ENCODE measurements at regions not wholly inside any gene's neighbourhood (a gene's known extent, or its start where the extent isn't known, plus 50 kb on each side); places are given as distances from the start of the nearest gene placed in this dataset.

DNA sequence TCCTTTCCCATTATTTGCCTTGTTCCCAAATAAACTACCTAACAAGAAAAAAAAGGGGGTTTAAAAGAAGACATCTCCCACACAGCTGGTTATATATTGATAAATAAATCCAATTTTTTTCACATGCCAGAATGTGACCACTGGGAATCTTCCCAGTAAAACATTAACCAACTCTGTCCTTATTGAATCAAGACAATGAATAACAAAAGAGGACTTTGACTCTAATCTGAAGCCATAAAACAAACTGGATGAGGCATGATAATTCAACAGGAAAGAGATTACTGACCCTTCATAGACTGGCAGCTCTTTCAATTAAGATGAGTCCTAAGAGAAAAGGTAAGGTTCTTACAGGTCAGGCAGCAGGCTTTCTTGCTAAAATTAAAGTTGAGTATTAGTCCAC is 165.8 kb upstream of the CDH6 start:
- TF ChIP-seq, protein P1, sequence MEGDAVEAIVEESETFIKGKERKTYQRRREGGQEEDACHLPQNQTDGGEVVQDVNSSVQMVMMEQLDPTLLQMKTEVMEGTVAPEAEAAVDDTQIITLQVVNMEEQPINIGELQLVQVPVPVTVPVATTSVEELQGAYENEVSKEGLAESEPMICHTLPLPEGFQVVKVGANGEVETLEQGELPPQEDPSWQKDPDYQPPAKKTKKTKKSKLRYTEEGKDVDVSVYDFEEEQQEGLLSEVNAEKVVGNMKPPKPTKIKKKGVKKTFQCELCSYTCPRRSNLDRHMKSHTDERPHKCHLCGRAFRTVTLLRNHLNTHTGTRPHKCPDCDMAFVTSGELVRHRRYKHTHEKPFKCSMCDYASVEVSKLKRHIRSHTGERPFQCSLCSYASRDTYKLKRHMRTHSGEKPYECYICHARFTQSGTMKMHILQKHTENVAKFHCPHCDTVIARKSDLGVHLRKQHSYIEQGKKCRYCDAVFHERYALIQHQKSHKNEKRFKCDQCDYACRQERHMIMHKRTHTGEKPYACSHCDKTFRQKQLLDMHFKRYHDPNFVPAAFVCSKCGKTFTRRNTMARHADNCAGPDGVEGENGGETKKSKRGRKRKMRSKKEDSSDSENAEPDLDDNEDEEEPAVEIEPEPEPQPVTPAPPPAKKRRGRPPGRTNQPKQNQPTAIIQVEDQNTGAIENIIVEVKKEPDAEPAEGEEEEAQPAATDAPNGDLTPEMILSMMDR (IDR thresholded peaks at IDR 0.05; ENCODE audit: extremely low read depth, insufficient read depth, missing control alignments): no peak
- in situ Hi-C loops (cut with MboI; ENCODE audit: low pct_unique_long_range_greater_than_20kb, low sequenced_read_pairs, unreplicated experiment): no loop called here
- no peak for DNase-seq (ENCODE audit: low spot score)

DNA sequence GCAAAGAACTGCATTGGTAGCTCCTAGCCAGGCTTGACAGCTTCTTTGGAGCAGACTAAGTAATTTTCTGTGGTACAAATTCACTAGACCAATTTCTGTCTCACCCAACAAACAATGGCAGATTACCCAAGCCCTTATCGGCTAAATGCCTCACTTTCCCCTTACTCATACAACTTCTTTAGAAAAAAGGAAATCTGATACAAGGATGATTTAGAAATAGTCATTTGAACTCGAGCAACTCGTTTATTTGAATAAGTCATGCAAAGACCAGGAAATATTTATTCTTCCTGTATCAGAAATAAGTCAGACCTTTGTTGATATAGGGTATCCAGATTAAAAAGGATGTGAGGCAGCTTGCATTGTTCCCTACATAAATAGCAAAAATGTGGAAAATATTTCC is 170.4 kb upstream of the CDH6 start:
- TF ChIP-seq, protein P1 (IDR thresholded peaks at IDR 0.05; ENCODE audit: extremely low read depth, insufficient read depth, missing control alignments): no peak
- in situ Hi-C loops (cut with MboI; ENCODE audit: low pct_unique_long_range_greater_than_20kb, low sequenced_read_pairs, unreplicated experiment): no loop called here
- no peak for DNase-seq (ENCODE audit: low spot score)

DNA sequence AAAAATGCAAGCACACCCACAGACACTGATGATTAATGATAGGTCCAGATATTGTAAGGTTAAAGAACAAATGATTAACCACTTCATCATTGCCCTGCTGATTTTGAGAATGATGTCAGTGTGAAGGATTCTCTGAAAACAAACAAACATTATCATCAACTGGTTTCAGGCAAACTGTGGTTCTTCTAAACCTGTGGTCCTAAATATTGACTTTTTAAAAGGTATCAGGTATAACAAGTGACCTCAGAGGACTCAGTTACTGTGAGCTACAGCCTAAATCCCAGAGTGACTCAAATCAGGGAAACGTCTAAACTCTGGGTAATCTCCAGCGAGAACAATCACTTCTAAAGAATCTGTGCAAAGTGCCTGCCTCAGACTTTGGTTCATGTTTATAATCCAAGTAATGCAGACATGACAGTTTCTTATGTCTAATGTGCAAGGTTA is 172.3 kb upstream of the CDH6 start:
- TF ChIP-seq, protein P1 (IDR thresholded peaks at IDR 0.05; ENCODE audit: extremely low read depth, insufficient read depth, missing control alignments): no peak
- in situ Hi-C loops (cut with MboI; ENCODE audit: low pct_unique_long_range_greater_than_20kb, low sequenced_read_pairs, unreplicated experiment): no loop called here
- no peak for DNase-seq (ENCODE audit: low spot score)

DNA sequence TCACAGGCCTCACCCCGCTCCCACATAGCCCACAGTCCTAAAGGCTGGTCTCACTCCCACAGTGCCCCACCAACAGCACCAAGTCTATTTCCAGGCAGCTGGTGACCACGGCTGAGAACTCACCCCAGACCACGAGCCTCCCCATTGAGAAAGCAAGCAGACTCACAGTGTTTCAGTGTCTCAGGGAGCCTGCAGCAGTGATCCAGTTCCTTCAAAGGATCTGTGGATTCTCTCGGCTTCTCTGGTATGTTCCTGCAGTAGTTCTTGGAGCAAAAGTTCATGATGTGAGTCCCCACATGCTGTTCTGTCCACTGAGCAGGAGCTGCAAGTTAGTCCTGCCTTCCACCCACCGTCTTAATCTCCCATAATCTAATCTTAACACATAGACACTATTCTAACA is 185.3 kb upstream of the CDH6 start:
- in situ Hi-C loops (cut with MboI; ENCODE audit: low pct_unique_long_range_greater_than_20kb, low sequenced_read_pairs, unreplicated experiment): no loop called here
- TF ChIP-seq, protein P1 (IDR thresholded peaks at IDR 0.05; ENCODE audit: extremely low read depth, insufficient read depth, missing control alignments): no peak

DNA sequence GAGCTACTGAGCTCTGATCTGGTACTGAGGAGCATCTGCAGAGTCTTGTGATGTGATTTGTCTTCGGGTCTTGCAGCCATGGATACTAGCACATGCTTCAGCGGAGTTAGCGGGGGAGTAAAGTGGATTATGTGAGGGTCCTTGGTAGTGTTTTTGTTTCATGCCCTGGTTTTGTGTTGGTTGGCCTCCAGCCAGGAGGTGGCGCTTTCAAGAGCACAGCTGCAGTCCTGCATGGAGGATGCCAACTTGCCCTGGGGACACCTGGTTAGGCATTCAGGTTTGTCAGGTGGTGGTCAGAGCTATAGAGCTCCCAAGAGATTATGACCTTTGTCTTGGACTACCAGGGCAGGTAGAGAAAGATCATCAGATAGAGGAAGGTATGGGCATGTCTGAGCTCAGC is 185.8 kb upstream of the CDH6 start:
- TF ChIP-seq, protein P1 (IDR thresholded peaks at IDR 0.05; ENCODE audit: extremely low read depth, insufficient read depth, missing control alignments): no peak
- in situ Hi-C loops (cut with MboI; ENCODE audit: low pct_unique_long_range_greater_than_20kb, low sequenced_read_pairs, unreplicated experiment): no loop called here
- DNase-seq (ENCODE audit: low spot score): no peak

More for the DNA sequence above, 185.3 kb upstream of the CDH6 start:
- no peak for DNase-seq (ENCODE audit: low spot score)

DNA sequence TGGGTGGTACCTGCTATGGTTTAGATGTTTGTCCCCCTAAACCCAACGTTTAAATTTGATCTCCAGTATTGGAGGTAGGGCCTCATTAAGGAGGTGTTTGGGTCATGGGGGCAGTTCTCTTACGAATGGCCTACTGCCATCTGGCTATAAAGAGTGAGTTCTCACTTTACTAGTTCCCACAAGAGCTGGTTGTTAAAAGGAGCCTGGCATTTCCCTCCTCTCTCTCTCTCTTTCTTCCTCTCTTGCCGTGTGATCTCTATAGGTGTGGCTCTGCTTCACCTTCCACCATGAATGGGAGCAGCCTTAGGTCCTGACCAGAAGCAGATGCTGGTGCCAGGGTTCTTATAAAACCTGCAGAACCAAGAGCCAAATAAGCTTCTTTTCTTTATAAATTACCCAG is 193.2 kb upstream of the CDH6 start:
- no peak for DNase-seq (ENCODE audit: low spot score)
- TF ChIP-seq, protein P1 (IDR thresholded peaks at IDR 0.05; ENCODE audit: extremely low read depth, insufficient read depth, missing control alignments): no peak
- in situ Hi-C loops (cut with MboI; ENCODE audit: low pct_unique_long_range_greater_than_20kb, low sequenced_read_pairs, unreplicated experiment): no loop called here

DNA sequence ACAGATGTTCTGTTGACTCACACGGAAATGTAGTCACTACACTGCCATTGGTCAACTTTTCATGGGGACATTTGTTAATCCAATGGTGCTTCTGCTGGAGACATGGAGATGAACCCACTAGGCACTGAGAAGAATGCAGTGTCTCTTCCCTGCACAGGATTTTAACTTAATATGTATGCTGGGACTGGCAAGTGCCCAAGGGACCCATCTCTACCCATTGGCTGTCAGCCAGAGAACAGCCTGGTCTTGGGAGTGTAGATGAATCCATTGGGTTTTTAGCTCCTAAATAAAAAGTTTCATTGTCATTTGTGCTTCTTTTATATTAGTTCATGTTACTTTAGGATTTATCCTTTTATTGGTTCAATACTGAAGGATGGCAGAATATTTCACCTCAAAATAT is 195.8 kb upstream of the CDH6 start:
- in situ Hi-C loops (cut with MboI; ENCODE audit: low pct_unique_long_range_greater_than_20kb, low sequenced_read_pairs, unreplicated experiment): no loop called here
- TF ChIP-seq, protein P1 (IDR thresholded peaks at IDR 0.05; ENCODE audit: extremely low read depth, insufficient read depth, missing control alignments): no peak
- no peak for DNase-seq (ENCODE audit: low spot score)
